AG09309 (cell line): ENCODE measurements at regions not wholly inside any gene's neighbourhood (a gene's known extent, or its start where the extent isn't known, plus 50 kb on each side); places are given as distances from the start of the nearest gene placed in this dataset.

Source experiments
- DNase-seq: peaks from one replicate; pipeline ENCODE4 v3.0.0-alpha.2; 2010; ENCODE audit warnings: low read depth
- H3K4me3 ChIP-seq: 2 replicates; pipeline ENCODE4 v1.5.1; 2011; ENCODE audit warnings: mild to moderate bottlenecking, low read depth, low read length, moderate library complexity; ENCODE audit not compliant: control insufficient read depth
- TF ChIP-seq, protein P1 (sequence below): IDR thresholded peaks from 2 replicates; pipeline ENCODE4 v1.5.1; 2011; ENCODE audit warnings: mild to moderate bottlenecking, low read depth, low read length, inconsistent platforms; ENCODE audit not compliant: insufficient read depth, control insufficient read depth; ENCODE audit errors: missing control alignments

- TF ChIP-seq, protein P1, sequence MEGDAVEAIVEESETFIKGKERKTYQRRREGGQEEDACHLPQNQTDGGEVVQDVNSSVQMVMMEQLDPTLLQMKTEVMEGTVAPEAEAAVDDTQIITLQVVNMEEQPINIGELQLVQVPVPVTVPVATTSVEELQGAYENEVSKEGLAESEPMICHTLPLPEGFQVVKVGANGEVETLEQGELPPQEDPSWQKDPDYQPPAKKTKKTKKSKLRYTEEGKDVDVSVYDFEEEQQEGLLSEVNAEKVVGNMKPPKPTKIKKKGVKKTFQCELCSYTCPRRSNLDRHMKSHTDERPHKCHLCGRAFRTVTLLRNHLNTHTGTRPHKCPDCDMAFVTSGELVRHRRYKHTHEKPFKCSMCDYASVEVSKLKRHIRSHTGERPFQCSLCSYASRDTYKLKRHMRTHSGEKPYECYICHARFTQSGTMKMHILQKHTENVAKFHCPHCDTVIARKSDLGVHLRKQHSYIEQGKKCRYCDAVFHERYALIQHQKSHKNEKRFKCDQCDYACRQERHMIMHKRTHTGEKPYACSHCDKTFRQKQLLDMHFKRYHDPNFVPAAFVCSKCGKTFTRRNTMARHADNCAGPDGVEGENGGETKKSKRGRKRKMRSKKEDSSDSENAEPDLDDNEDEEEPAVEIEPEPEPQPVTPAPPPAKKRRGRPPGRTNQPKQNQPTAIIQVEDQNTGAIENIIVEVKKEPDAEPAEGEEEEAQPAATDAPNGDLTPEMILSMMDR: no peak
- no peak overlapping the region for H3K4me3 ChIP-seq
- no peak for DNase-seq
Observed at GRCh38 chr1:199405634-199406196, 621.8 kb upstream of the NR5A2 start.

- no peak overlapping the region for H3K4me3 ChIP-seq
- TF ChIP-seq, protein P1: no peak
- DNase-seq: no peak
Observed at GRCh38 chr1:199410462-199410861, 617.0 kb upstream of the NR5A2 start.

DNA sequence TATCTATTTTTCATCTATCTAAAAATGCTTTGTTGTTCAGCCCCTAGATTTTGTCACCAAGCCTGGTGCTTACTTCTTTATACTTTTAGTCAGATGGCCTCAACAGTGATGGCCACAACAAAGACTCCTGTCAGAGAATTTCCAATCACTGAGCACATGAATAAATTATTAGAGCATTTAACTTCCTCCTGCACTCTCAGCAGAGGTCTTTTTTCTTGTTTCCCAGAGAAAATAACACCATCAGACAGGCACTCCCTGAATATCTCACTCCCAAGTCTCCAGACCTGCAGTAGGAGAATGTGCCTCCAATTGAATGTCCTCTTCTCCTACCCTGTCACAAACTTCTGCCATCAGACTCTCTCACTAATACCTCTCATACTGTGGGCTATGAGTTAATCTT, 616.0 kb upstream of the NR5A2 start:
- TF ChIP-seq, protein P1: no peak
- no peak overlapping the region for H3K4me3 ChIP-seq
- DNase-seq: no peak

DNA sequence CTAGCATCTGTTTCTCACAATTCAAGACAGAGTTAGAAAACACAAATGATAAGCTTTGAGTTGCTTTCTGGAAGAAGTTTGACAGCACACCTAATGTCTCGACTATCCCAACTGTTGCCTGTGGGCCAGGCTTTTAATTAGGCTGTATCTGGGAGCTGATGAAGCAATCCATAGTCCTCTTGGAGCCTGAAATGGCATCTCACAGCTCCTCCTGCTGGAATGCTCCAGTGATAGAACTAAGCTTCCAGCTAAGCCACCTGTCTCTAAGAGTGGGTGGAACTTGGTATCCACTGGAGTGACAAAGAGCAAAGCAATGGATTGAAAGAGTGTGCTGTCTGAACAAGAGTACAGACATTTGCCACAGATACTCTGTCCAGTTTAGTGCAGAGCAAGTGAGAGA, 605.3 kb upstream of the NR5A2 start:
- H3K4me3 ChIP-seq: no peak overlapping the region
- DNase-seq: peak; percentile 28
- TF ChIP-seq, protein P1: peak; percentile 76

- TF ChIP-seq, protein P1: no peak
- H3K4me3 ChIP-seq: no peak overlapping the region
- no peak for DNase-seq
Observed at GRCh38 chr1:199447906-199448305, 579.6 kb upstream of the NR5A2 start.

DNA sequence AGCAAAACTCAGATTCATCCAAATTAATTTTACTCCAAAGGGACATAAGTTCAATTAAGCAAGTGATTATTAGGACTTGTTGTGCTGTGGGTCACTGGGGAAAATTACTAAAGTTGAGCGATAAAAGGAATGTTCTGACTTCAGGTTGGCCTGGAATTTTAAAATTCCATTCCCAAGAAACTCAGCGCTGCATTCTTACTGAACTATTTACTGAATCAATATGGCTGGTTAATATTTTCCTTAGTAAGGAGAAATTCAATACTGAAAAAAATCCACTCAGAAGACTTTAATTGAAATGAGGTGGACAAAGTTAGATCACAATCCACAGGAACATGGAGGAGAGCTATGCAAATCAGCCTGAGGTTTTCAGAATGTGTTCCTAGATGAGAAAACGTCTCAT, 578.9 kb upstream of the NR5A2 start:
- H3K4me3 ChIP-seq: no peak overlapping the region
- no peak for DNase-seq
- TF ChIP-seq, protein P1: no peak

DNA sequence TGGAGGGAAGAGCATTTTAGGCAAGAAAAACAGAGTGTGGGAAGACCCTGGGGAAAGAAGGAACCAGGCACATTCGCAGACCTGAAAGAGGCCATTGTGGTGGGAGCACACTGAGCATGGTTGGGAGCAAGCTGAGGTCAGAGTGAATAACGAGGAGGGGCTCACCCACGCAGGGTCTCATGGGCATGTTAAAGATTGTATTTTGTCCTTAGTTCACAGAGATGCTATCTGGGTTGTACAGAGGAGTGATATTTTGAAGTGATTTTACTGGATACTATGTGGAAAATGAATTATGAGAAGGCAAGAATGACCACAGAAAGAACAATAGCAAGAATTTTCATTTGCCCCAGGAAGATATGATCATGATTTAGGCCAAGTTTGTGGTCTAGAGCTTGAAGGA, 578.3 kb upstream of the NR5A2 start:
- TF ChIP-seq, protein P1: no peak
- no peak for DNase-seq
- no peak overlapping the region for H3K4me3 ChIP-seq
